IPS DF 4.7 (cell line): ENCODE measurements at regions not wholly inside any gene's neighbourhood (a gene's known extent, or its start where the extent isn't known, plus 50 kb on each side); places are given as distances from the start of the nearest gene placed in this dataset.
A peak's percentile ranks its signal among the peaks of the same experiment; 100 is the strongest.

Experiments used
- DNase-seq: peaks from one replicate; pipeline ENCODE4 v3.0.0-alpha.2; 2013; ENCODE audit warnings: low spot score; ENCODE audit errors: extremely low read depth

GRCh38 chr4:111789901-111790640 lies 355.2 kb upstream of the FAM241A start:
- no peak for DNase-seq

- no peak for DNase-seq
Measured at GRCh38 chr4:111792632-111793031, 352.6 kb upstream of the FAM241A start.

GRCh38 chr4:111793433-111794091 lies 351.7 kb upstream of the FAM241A start:
- no peak for DNase-seq

- no peak for DNase-seq
Measured at GRCh38 chr4:111797455-111798163, 347.6 kb upstream of the FAM241A start.

GRCh38 chr4:111798840-111799239 lies 346.4 kb upstream of the FAM241A start:
- no peak for DNase-seq

GRCh38 chr4:111800551-111800950 lies 344.7 kb upstream of the FAM241A start:
- no peak for DNase-seq

- no peak for DNase-seq
Measured at GRCh38 chr4:111802191-111802590, 343.1 kb upstream of the FAM241A start.

DNA sequence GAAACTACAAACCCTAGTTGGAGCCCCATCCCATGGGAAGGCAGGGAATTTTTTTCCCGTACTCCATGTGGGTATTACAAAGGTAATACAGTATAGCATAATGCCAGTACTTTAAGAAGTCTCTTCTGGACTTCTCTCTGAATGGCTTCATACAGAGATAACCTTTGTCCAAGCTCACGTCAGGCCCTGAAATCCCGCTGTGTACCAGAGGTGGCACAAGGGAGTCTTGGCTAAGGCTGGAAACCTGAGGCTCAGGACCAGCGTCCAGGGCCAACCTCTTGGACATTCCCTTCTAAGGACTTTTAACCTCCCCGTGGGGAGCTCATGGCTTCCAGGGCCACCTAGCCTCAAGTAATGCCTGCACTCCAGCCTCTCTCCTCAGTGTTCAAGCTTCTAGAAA lies 338.9 kb upstream of the FAM241A start:
- peak; percentile 30 for DNase-seq

DNA sequence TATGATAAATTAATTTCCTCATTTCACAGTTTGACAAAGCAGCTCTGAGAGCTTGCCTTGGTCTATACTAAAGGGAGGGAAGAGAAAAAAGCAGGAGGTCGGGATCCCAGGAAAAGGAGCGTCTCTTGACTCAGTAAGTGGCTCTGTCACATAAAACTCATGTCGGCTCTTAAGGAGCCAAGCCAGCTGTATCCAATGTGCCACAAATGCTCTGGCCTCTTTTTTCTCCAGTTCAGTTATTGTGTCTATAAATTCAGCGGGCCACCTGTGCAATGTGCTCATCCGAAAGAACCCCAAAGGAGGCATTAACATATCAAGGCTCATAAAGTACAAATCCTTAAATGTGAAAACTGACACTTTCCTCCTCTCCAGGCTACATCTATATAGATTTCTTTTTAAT lies 337.7 kb upstream of the FAM241A start:
- DNase-seq, result no peak

GRCh38 chr4:111808174-111808573 lies 337.1 kb upstream of the FAM241A start:
- DNase-seq, result no peak

DNA sequence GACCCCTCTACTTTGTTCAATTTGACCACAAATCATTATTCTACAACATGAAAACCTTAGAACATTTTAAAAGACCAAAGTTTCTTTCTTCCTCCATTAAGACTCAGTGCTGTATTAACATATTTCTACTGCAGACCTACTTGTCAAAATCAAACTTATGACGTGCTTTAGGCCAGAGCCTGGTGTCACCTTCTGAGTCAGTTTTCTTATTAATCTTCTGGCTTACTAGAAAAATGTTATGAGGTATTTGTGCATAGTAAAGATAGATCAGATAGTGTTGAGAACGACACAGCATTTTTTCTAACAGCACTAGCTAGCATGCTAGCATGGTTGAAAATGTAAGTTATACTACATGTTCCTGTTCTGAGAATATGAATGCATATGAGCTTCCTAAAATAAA lies 333.6 kb upstream of the FAM241A start:
- no peak for DNase-seq

- DNase-seq, result no peak
Measured at GRCh38 chr4:111812114-111812513, 333.1 kb upstream of the FAM241A start.

DNA sequence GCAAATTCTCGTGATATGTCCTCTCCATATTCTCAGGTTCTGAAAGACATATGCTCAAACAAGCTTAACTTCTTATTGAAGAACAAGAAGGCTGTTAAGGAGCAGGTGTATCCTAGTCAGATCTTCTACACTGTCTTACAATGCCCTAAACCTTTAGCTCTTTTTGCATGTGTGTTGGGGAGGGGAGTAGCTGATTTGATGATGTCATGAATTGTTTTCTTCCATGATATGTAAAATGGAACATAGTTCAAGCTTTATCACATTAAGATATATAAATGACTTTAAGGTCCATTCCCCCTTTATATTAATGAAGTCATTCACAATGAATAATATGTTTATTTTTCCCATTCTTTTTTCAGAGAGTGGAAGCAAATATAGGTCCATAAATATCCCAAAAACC lies 332.5 kb upstream of the FAM241A start:
- no peak for DNase-seq

- DNase-seq, result no peak
Measured at GRCh38 chr4:111813555-111814140, 331.6 kb upstream of the FAM241A start.

DNA sequence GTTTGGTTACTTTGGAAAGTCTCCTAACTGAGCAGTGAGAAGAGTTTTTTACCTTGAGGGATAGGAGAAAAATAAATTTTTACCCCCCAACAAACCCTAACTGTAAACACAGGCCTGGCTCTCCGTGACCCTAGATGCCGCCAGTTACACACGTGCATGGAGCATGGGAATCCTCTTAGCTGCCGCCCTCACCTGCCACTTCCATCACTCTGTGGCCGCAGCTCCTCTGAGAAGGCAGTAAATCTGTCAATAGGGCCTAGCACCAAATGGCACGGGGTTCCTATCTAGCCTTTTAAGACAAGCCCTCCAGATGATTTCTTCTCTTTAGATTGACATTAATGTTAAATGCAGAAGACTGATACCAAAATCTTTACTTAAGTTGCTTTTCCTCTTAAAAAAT lies 330.3 kb upstream of the FAM241A start:
- DNase-seq, result no peak

DNA sequence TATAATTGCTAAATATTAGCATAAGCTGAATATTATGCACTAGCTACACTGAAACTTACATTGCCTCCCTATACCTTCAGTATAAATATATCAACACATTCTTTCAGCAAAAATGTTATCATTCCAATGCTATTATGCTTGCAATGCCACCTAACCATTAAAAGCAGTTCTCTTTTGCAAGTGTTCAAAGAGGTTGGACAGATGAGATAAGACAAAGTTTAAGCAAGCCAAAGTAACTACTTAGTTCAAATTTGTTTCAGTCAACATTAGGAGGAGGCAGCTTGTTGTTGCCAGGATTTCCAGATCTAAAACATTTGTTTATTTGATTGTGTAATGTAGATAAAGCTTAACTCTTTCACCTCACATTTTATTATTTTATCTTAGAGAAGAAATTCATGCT lies 323.9 kb upstream of the FAM241A start:
- DNase-seq, result no peak

GRCh38 chr4:111836601-111837000 lies 308.7 kb upstream of the FAM241A start:
- DNase-seq, result no peak

DNA sequence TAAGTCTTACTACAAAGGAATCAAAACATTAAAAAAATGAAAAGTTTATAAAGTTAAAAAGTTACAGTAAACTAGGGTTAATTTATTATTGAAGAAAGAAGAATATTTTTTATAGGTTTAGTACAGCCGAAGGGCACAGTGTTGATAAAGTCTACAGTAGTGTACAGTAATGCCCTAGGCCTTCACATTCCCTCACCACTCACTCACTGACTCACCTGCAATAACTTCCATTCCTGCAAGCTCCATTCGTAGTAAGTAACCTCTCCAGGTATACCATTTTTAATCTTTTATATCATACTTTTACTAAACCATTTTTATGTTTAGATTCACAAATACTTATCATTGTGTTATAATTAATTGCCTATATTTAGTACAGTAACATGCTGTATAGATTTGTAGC lies 307.5 kb upstream of the FAM241A start:
- DNase-seq, result no peak

DNA sequence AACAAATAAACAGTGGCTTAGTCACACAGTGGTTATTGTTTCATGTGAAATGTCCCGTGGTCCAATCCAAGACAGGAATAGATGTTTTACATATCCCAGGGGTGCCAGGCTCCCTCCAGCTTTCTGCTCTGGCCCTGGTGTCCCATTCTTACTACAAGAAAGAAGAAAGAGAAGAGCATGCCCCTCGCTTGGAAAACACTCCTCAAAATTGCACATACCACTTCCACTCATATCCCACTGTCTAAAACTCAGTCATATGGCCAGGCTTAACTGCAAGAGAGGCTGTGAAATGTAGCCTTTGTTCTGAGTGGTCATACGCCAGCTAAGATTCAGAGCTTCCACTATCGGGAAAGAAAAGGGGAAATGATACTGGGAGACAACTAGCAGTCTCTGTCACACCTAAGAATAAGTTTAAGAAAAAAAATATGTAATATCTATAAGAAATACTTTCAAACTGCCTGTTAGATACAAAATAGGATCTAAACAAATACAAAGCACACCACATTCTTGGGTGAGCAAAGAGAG lies 306.8 kb upstream of the FAM241A start:
- DNase-seq, result no peak

- no peak for DNase-seq
Measured at GRCh38 chr4:111839141-111839540, 306.1 kb upstream of the FAM241A start.

DNA sequence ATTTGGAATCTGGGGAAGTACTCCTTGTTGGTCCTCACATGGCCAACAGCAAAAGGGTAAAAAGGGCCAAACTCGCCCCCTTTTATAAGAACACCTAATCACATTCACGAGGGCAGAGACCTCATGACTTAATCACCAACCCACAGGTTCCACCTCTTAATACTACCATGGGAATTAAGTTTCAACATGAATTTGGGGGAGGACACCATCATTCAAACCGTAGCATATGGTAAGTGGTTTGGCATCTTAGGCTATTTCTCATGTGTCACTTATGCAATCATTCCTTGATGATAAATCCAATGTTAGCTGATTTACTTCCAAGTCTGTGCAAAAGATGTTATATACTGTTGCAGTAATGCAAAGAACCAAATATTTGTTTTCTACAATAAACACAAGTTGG lies 302.9 kb upstream of the FAM241A start:
- DNase-seq, result no peak
